Activated gamma-delta T cell treated with Interleukin-2 at 50 U/mL for 16 hours (primary cell): ENCODE measurements at regions not wholly inside any gene's neighbourhood (a gene's known extent, or its start where the extent isn't known, plus 50 kb on each side); places are given as distances from the start of the nearest gene placed in this dataset.

Source experiments
- DNase-seq: peaks from one replicate; pipeline ENCODE4 v3.0.0-alpha.2; 2020

DNA sequence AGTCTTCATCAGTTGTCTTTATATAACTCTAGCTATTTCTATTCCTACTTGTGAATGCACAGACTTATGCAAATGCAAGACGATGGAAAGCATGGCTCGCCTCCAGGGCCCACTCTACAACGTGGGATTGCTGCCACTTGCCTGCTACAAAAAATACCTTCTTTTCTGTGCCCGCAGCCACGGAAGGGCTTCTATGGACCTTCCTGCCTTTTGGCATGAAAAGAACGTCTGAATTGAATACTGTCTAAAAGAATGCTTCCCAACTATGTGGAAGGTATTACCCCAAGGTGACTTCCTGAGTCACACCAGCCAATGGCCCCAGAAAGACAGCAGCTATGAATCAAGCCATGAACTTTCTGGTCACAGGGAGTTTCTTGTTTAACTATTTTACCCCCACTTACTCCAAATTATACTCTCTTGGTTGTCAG, 261.2 kb downstream of the HIVEP2 start:
- DNase-seq, result no peak

DNA sequence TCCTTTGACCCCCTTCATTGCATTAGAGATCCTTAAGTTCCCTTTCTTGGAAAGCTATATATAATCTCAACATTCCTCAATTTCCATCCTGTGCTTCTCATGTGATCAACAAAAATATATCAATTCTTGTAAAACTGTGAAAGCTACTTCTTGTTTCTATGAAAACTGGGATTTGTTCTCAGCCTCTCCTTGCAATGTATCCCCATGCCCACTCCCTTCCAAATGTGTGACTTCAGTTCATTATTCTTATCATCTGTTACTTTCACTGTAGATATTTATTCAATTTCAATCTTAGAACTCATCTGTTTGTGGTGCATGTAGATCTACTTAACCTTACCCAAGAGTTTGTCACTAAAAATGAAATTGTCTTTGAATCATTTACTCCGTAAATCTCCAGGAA, 260.6 kb downstream of the HIVEP2 start:
- DNase-seq, result no peak

- peak; percentile 7 for DNase-seq
Measured at GRCh38 chr6:142685852-142686506, 259.0 kb downstream of the HIVEP2 start.

GRCh38 chr6:142686507-142686887, 258.5 kb downstream of the HIVEP2 start:
- no peak for DNase-seq

DNA sequence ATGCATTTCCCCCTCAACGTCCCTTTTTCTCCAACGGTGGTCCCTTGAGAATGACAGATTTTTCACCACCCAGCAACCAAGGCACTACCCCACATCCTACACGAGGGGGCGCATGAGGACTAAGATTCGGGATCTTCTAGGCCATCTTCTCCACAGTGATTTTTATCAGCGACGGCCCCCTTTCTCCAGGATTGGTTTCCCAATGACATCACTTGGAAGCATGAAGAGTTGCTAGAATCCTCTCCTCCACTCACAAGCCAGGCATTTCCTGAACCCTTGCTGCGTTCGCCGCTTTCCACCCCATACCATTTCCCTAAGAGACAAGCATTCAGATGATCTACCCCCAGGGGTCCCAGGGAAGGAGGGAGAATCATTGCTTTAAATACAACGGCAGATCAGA, 252.0 kb downstream of the HIVEP2 start:
- peak; percentile 69 for DNase-seq

DNA sequence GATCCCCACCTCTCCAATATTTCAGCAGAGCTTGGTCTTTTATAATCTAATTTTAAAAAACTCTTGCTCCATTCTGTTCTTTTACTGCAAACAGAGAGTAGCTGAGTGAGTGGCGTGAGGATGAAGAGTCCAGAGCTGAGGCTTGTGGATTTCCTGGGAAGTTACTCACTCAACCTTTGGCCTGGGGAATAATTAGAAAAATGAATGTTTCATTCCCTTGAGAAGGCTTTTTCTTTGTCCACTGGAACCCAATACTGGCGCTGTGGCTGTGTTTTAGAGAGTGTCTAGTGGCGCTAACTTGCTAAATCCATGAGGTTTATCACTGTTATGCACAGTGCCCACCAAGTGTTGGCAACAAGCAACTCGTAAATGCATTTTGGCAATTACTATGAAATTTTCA, 251.5 kb downstream of the HIVEP2 start:
- DNase-seq, result no peak

GRCh38 chr6:142694054-142694453, 250.9 kb downstream of the HIVEP2 start:
- DNase-seq, result no peak

DNA sequence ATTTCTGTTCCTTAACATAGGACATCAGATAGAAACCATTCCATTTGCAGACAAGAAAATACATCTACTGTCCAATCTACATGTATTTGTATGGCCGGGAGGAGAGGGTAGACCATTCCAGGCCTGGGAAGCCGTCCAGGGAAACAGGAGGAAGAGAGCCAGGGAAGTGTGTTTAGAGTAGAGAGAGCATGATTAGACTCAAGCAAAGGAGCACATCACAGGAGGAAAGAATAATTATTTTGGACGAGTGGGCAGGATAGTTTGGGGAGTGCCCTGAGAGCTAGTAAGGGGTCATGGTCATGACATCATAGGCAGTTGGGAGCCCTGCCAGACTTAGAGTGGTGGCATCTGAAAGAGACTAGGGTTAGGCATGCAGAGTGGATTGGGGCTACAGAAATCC, 250.0 kb downstream of the HIVEP2 start:
- DNase-seq, result no peak

DNA sequence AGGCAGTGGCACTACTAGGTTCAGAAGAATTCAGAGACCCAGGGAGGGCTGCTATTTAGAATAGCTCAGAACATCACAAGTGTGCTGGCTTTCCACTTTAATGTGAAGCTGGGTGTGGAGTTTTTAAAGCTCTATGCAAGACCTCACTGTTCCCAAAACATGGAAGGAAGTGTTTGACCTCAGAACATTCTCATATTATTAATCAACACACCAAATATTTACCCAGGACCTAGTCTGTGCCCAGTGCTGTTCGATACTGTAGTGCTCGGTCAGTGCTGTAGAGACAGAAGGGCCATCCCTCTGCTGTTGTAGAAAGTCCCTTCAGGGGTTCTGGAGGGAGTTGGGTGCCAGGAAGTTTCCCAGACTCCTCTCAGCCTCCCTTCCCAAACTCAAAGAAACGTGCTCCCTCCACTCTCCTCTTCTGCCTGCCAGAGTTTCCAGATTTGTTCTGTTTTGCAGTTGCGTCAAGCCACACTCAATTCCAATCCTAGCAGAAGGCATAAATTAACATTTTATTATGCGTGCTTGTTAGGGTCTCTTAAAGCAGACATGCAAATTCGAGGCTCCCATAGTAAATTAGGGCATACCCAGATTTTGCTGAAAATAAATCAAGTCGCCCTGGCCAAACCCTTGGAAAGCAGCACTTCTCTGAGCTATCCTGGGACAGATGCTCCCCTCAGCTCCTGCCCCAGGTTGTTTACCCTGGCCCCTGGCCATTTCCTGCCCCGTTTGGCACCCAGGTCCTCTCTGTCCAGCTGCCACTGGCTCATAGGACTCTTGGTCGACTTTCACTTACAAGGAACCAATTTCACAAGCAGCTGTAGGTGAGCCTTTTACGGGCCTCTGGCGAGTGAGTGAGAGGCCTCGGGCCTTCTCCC, 248.6 kb downstream of the HIVEP2 start:
- DNase-seq, result no peak

- no peak for DNase-seq
Measured at GRCh38 chr6:142697001-142697335, 248.0 kb downstream of the HIVEP2 start.

- no peak for DNase-seq
Measured at GRCh38 chr6:142697922-142698321, 247.1 kb downstream of the HIVEP2 start.

- DNase-seq, result no peak
Measured at GRCh38 chr6:142698751-142699150, 246.2 kb downstream of the HIVEP2 start.

- no peak for DNase-seq
Measured at GRCh38 chr6:142699391-142699790, 245.6 kb downstream of the HIVEP2 start.

GRCh38 chr6:142700032-142700431, 244.9 kb downstream of the HIVEP2 start:
- DNase-seq, result no peak

DNA sequence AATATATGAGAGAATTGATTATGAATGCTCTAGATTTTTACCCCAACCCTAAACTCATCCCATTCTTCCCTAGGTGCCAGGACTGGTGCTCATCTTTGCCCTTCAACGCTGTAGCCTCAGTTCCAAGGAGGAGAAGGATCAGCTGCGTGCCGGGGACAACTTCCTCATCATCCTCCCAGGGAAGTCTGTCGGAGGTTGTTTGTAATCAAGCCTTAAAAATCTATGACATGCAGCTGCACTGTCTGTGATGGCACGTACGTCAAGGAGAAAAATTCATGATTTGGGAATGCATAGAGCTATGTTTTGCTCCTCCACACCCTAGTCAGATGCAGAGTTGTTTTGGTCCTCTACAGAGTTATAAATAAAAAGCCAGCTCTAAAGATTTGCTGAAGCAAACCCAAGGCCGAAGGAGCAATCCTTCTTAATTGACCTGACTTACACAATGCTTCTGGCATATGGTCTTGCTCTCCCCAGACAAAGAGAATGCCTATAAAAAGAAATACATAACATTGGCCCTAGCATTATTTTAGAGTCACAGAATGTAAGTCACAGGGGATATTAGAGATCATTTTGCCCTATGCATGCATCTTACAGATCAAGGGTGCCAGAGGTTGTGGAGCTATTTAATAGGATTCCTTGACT, 244.2 kb downstream of the HIVEP2 start:
- DNase-seq, result no peak
